Activated T-helper 17 cell treated with anti-CD3 and anti-CD28 coated beads, Interleukin-2, amount 50 U/mL, for 72 hours (primary cell): ENCODE measurements at regions not wholly inside any gene's neighbourhood (a gene's known extent, or its start where the extent isn't known, plus 50 kb on each side); places are given as distances from the start of the nearest gene placed in this dataset.
A peak's percentile ranks its signal among the peaks of the same experiment; 100 is the strongest.
"Not testable (repeated sequence)": the region's sequence is repeated elsewhere in the genome, so short reads cannot be mapped to it uniquely, and the experiment has no call there.

Source experiments
- ATAC-seq: fragments of 150-1000 bp; cut with Tn5 transposase; replicated peaks from 2 replicates; pipeline ENCODE4 v1.10.0; 2021; ENCODE audit warnings: mild to moderate bottlenecking, moderate library complexity
- H3K27ac Mint-ChIP-seq: one replicate; pipeline ENCODE4 v1.8.0; 2022; ENCODE audit warnings: mixed read lengths
- H3K27me3 Mint-ChIP-seq: one replicate; pipeline ENCODE4 v1.8.0; 2022; ENCODE audit warnings: mixed read lengths
- H3K36me3 Mint-ChIP-seq: one replicate; pipeline ENCODE4 v1.8.0; 2022; ENCODE audit warnings: low read depth, mild to moderate bottlenecking, mixed read lengths
- H3K4me1 Mint-ChIP-seq: one replicate; pipeline ENCODE4 v1.8.0; 2022; ENCODE audit warnings: mixed read lengths
- H3K4me3 Mint-ChIP-seq: one replicate; pipeline ENCODE4 v1.8.0; 2022; ENCODE audit warnings: mild to moderate bottlenecking, mixed read lengths
- H3K9me3 Mint-ChIP-seq: one replicate; pipeline ENCODE4 v1.8.0; 2022; ENCODE audit warnings: mixed read lengths

- not testable (repeated sequence) for H3K27ac Mint-ChIP-seq, H3K4me1 Mint-ChIP-seq, ATAC-seq, H3K36me3 Mint-ChIP-seq, H3K27me3 Mint-ChIP-seq, H3K9me3 Mint-ChIP-seq, H3K4me3 Mint-ChIP-seq
Measured at GRCh38 chr18:14460364-14460763, 83.0 kb downstream of the POTEC start.

GRCh38 chr18:14459826-14460225, 83.6 kb downstream of the POTEC start:
- not testable (repeated sequence) for H3K27ac Mint-ChIP-seq, H3K9me3 Mint-ChIP-seq, H3K36me3 Mint-ChIP-seq, ATAC-seq, H3K27me3 Mint-ChIP-seq, H3K4me3 Mint-ChIP-seq, H3K4me1 Mint-ChIP-seq

GRCh38 chr18:14458009-14458945, 85.1 kb downstream of the POTEC start:
- not testable (repeated sequence) for H3K27me3 Mint-ChIP-seq, ATAC-seq, H3K36me3 Mint-ChIP-seq, H3K4me1 Mint-ChIP-seq, H3K27ac Mint-ChIP-seq, H3K9me3 Mint-ChIP-seq
- H3K4me3 Mint-ChIP-seq = peak overlapping the region; percentile 41

GRCh38 chr18:14450637-14451009, 92.8 kb downstream of the POTEC start:
- peak overlapping the region; percentile 53 for H3K4me3 Mint-ChIP-seq

GRCh38 chr18:14449995-14450636, 93.3 kb downstream of the POTEC start:
- H3K27me3 Mint-ChIP-seq, H3K27ac Mint-ChIP-seq, H3K9me3 Mint-ChIP-seq, H3K4me1 Mint-ChIP-seq, H3K36me3 Mint-ChIP-seq, H3K4me3 Mint-ChIP-seq: not testable (repeated sequence)
- peak; percentile 53 for ATAC-seq

More at GRCh38 chr18:14450637-14451009, 92.8 kb downstream of the POTEC start:
- not testable (repeated sequence) for H3K36me3 Mint-ChIP-seq, H3K4me1 Mint-ChIP-seq, H3K27ac Mint-ChIP-seq, H3K9me3 Mint-ChIP-seq, H3K27me3 Mint-ChIP-seq
- ATAC-seq = peak; percentile 48

GRCh38 chr18:14449062-14449461, 94.3 kb downstream of the POTEC start:
- H3K4me3 Mint-ChIP-seq, H3K27me3 Mint-ChIP-seq, H3K36me3 Mint-ChIP-seq, H3K4me1 Mint-ChIP-seq, H3K27ac Mint-ChIP-seq, ATAC-seq, H3K9me3 Mint-ChIP-seq: not testable (repeated sequence)

GRCh38 chr18:14447715-14448114, 95.7 kb downstream of the POTEC start:
- ATAC-seq, H3K9me3 Mint-ChIP-seq, H3K27me3 Mint-ChIP-seq, H3K36me3 Mint-ChIP-seq, H3K27ac Mint-ChIP-seq, H3K4me3 Mint-ChIP-seq, H3K4me1 Mint-ChIP-seq: not testable (repeated sequence)

DNA sequence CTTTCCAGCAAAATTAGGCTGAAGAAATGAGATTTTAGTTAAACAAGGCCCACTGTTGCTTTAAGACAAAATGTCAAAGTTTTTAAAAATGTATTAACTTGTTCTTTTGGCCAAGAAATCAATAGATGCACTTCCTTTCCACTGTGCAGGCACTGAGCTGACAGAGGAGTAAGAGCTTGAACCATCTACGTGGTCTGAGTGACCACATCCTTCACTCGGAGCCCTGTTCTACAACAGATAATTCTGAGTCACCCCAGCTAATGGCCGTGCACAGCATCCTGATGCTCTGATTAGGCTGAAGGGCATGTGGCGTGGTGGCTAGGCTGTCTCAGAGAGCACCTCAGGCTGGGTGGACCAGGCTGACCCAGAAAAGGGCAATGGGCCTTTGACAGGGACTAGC, 107.9 kb downstream of the POTEC start:
- H3K9me3 Mint-ChIP-seq, H3K4me1 Mint-ChIP-seq, H3K27me3 Mint-ChIP-seq, H3K36me3 Mint-ChIP-seq, H3K27ac Mint-ChIP-seq, ATAC-seq, H3K4me3 Mint-ChIP-seq: not testable (repeated sequence)

- not testable (repeated sequence) for H3K4me3 Mint-ChIP-seq, H3K4me1 Mint-ChIP-seq, H3K36me3 Mint-ChIP-seq, H3K9me3 Mint-ChIP-seq, H3K27ac Mint-ChIP-seq, ATAC-seq, H3K27me3 Mint-ChIP-seq
Measured at GRCh38 chr18:14432371-14432770, 111.0 kb downstream of the POTEC start.

- not testable (repeated sequence) for H3K27me3 Mint-ChIP-seq, H3K27ac Mint-ChIP-seq, ATAC-seq, H3K4me1 Mint-ChIP-seq, H3K36me3 Mint-ChIP-seq, H3K9me3 Mint-ChIP-seq
- peak overlapping the region; percentile 79 for H3K4me3 Mint-ChIP-seq
Measured at GRCh38 chr18:14431031-14431521, 112.3 kb downstream of the POTEC start.

DNA sequence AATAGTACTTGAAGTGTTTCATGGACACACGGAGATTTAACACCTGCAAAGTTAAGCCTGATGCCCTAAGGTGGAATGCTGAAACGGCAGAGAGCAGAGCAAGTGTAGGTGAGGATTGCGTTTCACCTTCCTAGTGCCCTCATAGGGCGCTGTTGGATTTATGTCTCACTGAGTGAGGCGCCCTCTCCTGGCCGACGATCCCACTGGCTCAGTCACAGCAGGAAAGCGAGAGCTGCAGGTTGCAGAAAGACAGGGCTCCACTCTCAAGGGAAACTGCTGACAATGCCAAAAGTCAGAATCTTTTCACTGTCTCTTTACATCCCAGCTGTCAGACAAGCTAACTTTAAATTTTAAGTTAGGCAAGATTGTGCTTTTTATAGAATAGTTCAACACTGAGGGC, 127.6 kb downstream of the POTEC start:
- H3K4me1 Mint-ChIP-seq, H3K27me3 Mint-ChIP-seq, H3K36me3 Mint-ChIP-seq, H3K9me3 Mint-ChIP-seq, H3K27ac Mint-ChIP-seq, ATAC-seq: not testable (repeated sequence)
- H3K4me3 Mint-ChIP-seq = peak overlapping the region; percentile 42

DNA sequence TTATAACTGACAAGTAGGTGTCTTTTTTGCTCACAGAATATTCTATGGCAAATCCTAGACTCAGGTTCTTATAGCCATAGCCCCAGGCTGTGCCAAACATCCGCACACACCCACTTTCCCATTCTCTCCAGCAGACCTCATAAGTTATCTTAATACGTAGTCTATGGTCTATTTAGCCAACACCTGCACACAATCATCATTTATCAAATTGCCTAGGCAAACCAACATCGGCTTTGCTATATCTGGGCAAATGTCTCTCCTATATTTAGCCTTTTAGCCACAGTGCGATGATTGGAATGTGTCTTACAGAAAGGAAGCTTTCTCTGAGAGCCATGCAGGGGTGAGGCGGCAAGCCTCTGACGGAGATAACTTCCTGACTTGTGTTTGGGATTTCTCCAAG, 128.0 kb downstream of the POTEC start:
- not testable (repeated sequence) for ATAC-seq, H3K9me3 Mint-ChIP-seq, H3K27me3 Mint-ChIP-seq, H3K36me3 Mint-ChIP-seq, H3K4me1 Mint-ChIP-seq, H3K27ac Mint-ChIP-seq
- H3K4me3 Mint-ChIP-seq = peak overlapping the region; percentile 42

- H3K4me3 Mint-ChIP-seq, H3K27ac Mint-ChIP-seq, H3K27me3 Mint-ChIP-seq, H3K4me1 Mint-ChIP-seq, ATAC-seq, H3K36me3 Mint-ChIP-seq, H3K9me3 Mint-ChIP-seq: not testable (repeated sequence)
Measured at GRCh38 chr18:14395533-14395932, 147.9 kb downstream of the POTEC start.

- not testable (repeated sequence) for H3K36me3 Mint-ChIP-seq, H3K4me1 Mint-ChIP-seq, H3K9me3 Mint-ChIP-seq, H3K27ac Mint-ChIP-seq, H3K27me3 Mint-ChIP-seq, ATAC-seq, H3K4me3 Mint-ChIP-seq
Measured at GRCh38 chr18:14393563-14394103, 149.8 kb downstream of the POTEC start.

GRCh38 chr18:14392604-14393003, 150.8 kb downstream of the POTEC start:
- H3K4me3 Mint-ChIP-seq, H3K4me1 Mint-ChIP-seq, ATAC-seq, H3K36me3 Mint-ChIP-seq, H3K27me3 Mint-ChIP-seq, H3K9me3 Mint-ChIP-seq, H3K27ac Mint-ChIP-seq: not testable (repeated sequence)
